Heart right ventricle (tissue), 16 donors: ENCODE measurements at regions not wholly inside any gene's neighbourhood (a gene's known extent, or its start where the extent isn't known, plus 50 kb on each side); places are given as distances from the start of the nearest gene placed in this dataset.

ENCODE experiments used
- ATAC-seq, 8 donors: fragments of 200-7000 bp; cut with Tn5 transposase; one replicate each; pipeline ENCODE4 v1.9.1; 2020; ENCODE audit warnings: mild to moderate bottlenecking in 8 of 8, moderate library complexity in 8 of 8, moderate number of reproducible peaks in 1 of 8
- DNase-seq, 2 donors: peaks; one replicate each; pipeline ENCODE4 v3.0.0-alpha.2; 2020
- H3K27ac ChIP-seq, 10 donors: fragments of 200-600 bp; sonication (generic) in 2 of 10; one replicate each; pipeline versions ENCODE4 v1.5.0 to v1.8.0; 2020 to 2022; ENCODE audit warnings: mild to moderate bottlenecking in 3 of 10
- H3K27me3 ChIP-seq, 7 donors: fragments of 200-600 bp; one replicate each; pipeline ENCODE4 v1.8.0; 2021 to 2022; ENCODE audit warnings: mild to moderate bottlenecking in 2 of 7
- H3K36me3 ChIP-seq, 9 donors: fragments of 200-600 bp; sonication (generic) in 1 of 9; one replicate each; pipeline versions ENCODE4 v1.5.0 to v1.8.0; 2020 to 2022; ENCODE audit warnings: mild to moderate bottlenecking in 2 of 9
- H3K4me1 ChIP-seq, 9 donors: fragments of 200-600 bp; sonication (generic) in 1 of 9; one replicate each; pipeline versions ENCODE4 v1.5.0 to v1.8.0; 2020 to 2022; ENCODE audit warnings: mild to moderate bottlenecking in 4 of 9
- H3K4me3 ChIP-seq, 10 donors: fragments of 200-600 bp; sonication (generic) in 2 of 10; one replicate each; pipeline versions ENCODE4 v1.5.0 to v1.8.0; 2020 to 2022; ENCODE audit warnings: mild to moderate bottlenecking in 7 of 10, moderate library complexity in 2 of 10
- H3K9me3 ChIP-seq, 11 donors: fragments of 200-600 bp in 10 of 11; sonication (generic) in 2 of 11; one replicate each; pipeline versions ENCODE4 v1.5.0 to v1.8.0; 2013 to 2022; ENCODE audit warnings: mild to moderate bottlenecking in 2 of 11, control low read depth in 1 of 11, moderate library complexity in 1 of 11
- CTCF ChIP-seq, 9 donors: fragments of 200-600 bp; sonication (generic) in 2 of 9; IDR thresholded peaks; one replicate each; pipeline versions ENCODE4 v1.5.0 to v1.8.0; 2021 to 2022; ENCODE audit warnings: antibody characterized with exemption in 9 of 9, mild to moderate bottlenecking in 5 of 9, moderate library complexity in 1 of 9
- WGBS, 2 donors: extraction: QIAGEN DNeasy Blood & Tissue Kit; methylation state at CpG; one replicate each; pipeline ENCODE4 v1.1.7; 2013; ENCODE audit warnings: inconsistent platforms in 1 of 2; 5-methylcytosine and 5-hydroxymethylcytosine counted together
- intact Hi-C, 10 donors: fragments of 100-400 bp; cut with DNase I; formaldehyde crosslinking; loops; one replicate each; pipeline versions ENCODE4 v1.11.1 to v1.14.2; 2022
- donor health status: Arrhythmogenic right ventricular cardiomyopathy.
- donor health status: ischemic (EF 13 %, LVEDD 7.1; RV severe dilation, severe dysfunction).
- donor health status: healthy with polysubstance abuse.
- donor health status: DM: no; HTN: yes; CAD: no.
- donor health status: DM: no; HTN: no; CAD: no.
- donor health status: ischemic (EF 25% LVEDD 6.9; RV normal size, moderate dysfunction).
- donor health status: ischemic (EF 25% LVEDD 5.7; RV mildly dilated, moderate dysfunction).
- donor health status: healthy.
- donor health status: DM: yes; HTN: yes; CAD: no.
- donor health status: Ischemic cardiomyopathy.
- donor health status: ischemic (EF 35%, LVEDD 5.7; RV mildly dilated, moderate dysfunction).
- donor health status: nonischemic (EF 11% LVEDD 7.7; RV severe dilation, severe dysfunction).
- donor health status: DM: yes; HTN: yes; CAD: no.
- donor health status: PGD.
- donor health status: ischemic (EF 29% LVEDD 5.4; RV normal size, mild dysfunction).
- donor health status: nonischemic (EF 23%, LVEDD 6.1; RV moderate dilation, normal function).

- no peak overlapping the region for H3K4me3 ChIP-seq
- 65 to 70% methylated on average over 4 of the region's 4 CpGs for WGBS, 2 donors
- intact Hi-C loops, result no loop called here
- H3K9me3 ChIP-seq, result peaks cover 0 to 10% (median 0%) of the 10 kb centered on the region in 11 donors
- ATAC-seq, result no peak
- TF ChIP-seq CTCF (IDR thresholded peaks at IDR 0.05), result no peak
- no peaks in the 10 kb centered on the region for H3K36me3 ChIP-seq
- no peak overlapping the region for H3K27ac ChIP-seq
- H3K27me3 ChIP-seq, result peaks cover 0 to 12% (median 0%) of the 10 kb centered on the region in 7 donors
- H3K4me1 ChIP-seq, result peaks cover 0 to 15% (median 4%) of the 10 kb centered on the region in 9 donors
- no peak for DNase-seq
Observed at GRCh38 chr18:45509535-45509934, 105.7 kb upstream of the SLC14A2 start.

GRCh38 chr18:45510656-45511055 lies 104.6 kb upstream of the SLC14A2 start:
- no peak overlapping the region for H3K27ac ChIP-seq
- no peak for TF ChIP-seq CTCF (IDR thresholded peaks at IDR 0.05)
- intact Hi-C loops, result loop anchor here in 2 of 10 donors (10.0 kb wide), 2 partner anchors 56 to 266 kb away; no protein-coding TSS in a partner anchor
- peaks cover 0 to 12% (median 0%) of the 10 kb centered on the region in 7 donors for H3K27me3 ChIP-seq
- H3K4me1 ChIP-seq, result peaks cover 0 to 7% (median 0%) of the 10 kb centered on the region in 9 donors
- no peaks in the 10 kb centered on the region for H3K36me3 ChIP-seq
- ATAC-seq, result no peak
- 90 to 95% methylated on average over 3 of the region's 3 CpGs for WGBS, 2 donors
- DNase-seq, result no peak
- peaks cover 0 to 10% (median 0%) of the 10 kb centered on the region in 11 donors for H3K9me3 ChIP-seq
- H3K4me3 ChIP-seq, result no peak overlapping the region

- Histone ChIP-seq H3K4me1 (peaks cover 0 to 16% (median 5%) of the 10 kb centered on the region in 9 donors), H3K27me3 (no peaks in the 10 kb centered on the region), H3K36me3 (no peaks in the 10 kb centered on the region), H3K9me3 (no peaks in the 10 kb centered on the region), H3K27ac (no peak overlapping the region), H3K4me3 (no peak overlapping the region)
- intact Hi-C loops, result loop anchor here in 2 of 10 donors (10.0 kb wide), 2 partner anchors 58 to 268 kb away; no protein-coding TSS in a partner anchor
- DNase-seq (no peak), ATAC-seq (no peak)
- WGBS, 2 donors, result 76 to 79% methylated on average over 5 of the region's 5 CpGs
- TF ChIP-seq CTCF (IDR thresholded peaks at IDR 0.05), result no peak
Observed at GRCh38 chr18:45512363-45512953, 102.8 kb upstream of the SLC14A2 start.

- 50 to 56% methylated on average over 11 of the region's 11 CpGs for WGBS, 2 donors
- intact Hi-C loops, result loop anchor here in 2 of 10 donors (10.0 kb wide), 2 partner anchors 62 to 272 kb away; no protein-coding TSS in a partner anchor
- H3K4me3 ChIP-seq, result no peak overlapping the region
Observed at GRCh38 chr18:45517181-45517741, 98.0 kb upstream of the SLC14A2 start.

More at GRCh38 chr18:45517181-45517741, 98.0 kb upstream of the SLC14A2 start:
- Histone ChIP-seq H3K27ac (peak overlapping the region in 8 of 10 donors; percentile 22 to 79 (median 44)), H3K27me3 (no peaks in the 10 kb centered on the region), H3K4me1 (peaks cover 0 to 31% (median 10%) of the 10 kb centered on the region in 9 donors), H3K9me3 (no peaks in the 10 kb centered on the region), H3K36me3 (no peaks in the 10 kb centered on the region)
- DNase-seq (peak in 1 of 2 donors; percentile 41), ATAC-seq (peak; percentile 42 to 85 (median 70))
- TF ChIP-seq CTCF (IDR thresholded peaks at IDR 0.05), result no peak
